ENCODE measurements at regions not wholly inside any gene's neighbourhood (a gene's known extent, or its start where the extent isn't known, plus 50 kb on each side); places are given as distances from the start of the nearest gene placed in this dataset.

DNA sequence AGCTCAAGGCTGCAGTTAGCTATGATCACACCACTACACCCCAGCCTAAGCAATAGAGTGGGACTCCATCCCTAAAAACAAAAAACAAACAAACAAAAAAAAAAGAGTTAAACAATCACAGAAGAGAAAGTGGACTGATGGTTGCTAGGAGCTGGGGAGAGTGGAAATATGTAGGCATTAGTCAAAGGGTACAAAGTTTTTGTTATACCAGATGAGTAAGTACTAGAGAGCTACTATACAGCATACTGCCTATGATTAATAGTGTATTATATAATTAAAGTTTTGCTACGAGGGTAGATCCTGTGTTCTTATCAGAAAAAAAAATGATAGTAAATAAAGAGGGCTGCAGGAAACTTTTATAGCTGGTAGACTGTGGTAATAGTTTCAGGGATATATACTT is 538.6 kb downstream of the ELAVL2 start:
- no peak overlapping the region for H2BK20ac ChIP-seq (ENCODE audit: low read depth, low read length)
- H3K18ac ChIP-seq (ENCODE audit: low read depth, low read length) = no peak overlapping the region
- no peak overlapping the region for H2BK5ac ChIP-seq (ENCODE audit: low read depth, low read length, poor library complexity, severe bottlenecking)
- TF ChIP-seq CEBPB (IDR thresholded peaks at IDR 0.05; ENCODE audit: low read depth, low read length) (no peak), RCOR1 (IDR thresholded peaks at IDR 0.05; ENCODE audit: insufficient replicate concordance, low read length) (no peak), NFE2L2 (IDR thresholded peaks at IDR 0.05; ENCODE audit: low read depth, low read length) (no peak), FOS (IDR thresholded peaks at IDR 0.05; ENCODE audit: low read depth, low read length) (no peak), POLR2A (IDR thresholded peaks at IDR 0.05; ENCODE audit: low read depth, low read length) (no peak), BHLHE40 (IDR thresholded peaks at IDR 0.05; ENCODE audit: low read depth, low read length) (no peak), RFX5 (IDR thresholded peaks at IDR 0.05; ENCODE audit: low read depth, low read length) (no peak), MAFK (IDR thresholded peaks at IDR 0.05; ENCODE audit: low read depth, low read length) (no peak), MXI1 (IDR thresholded peaks at IDR 0.05; ENCODE audit: borderline replicate concordance, low read depth, low read length) (no peak), CTCF (conservative IDR thresholded peaks at IDR 0.05; ENCODE audit: low read depth, low read length) (no peak), CHD1 (IDR thresholded peaks at IDR 0.05; ENCODE audit: low read depth, low read length) (no peak)
- TF ChIP-seq, protein P1, sequence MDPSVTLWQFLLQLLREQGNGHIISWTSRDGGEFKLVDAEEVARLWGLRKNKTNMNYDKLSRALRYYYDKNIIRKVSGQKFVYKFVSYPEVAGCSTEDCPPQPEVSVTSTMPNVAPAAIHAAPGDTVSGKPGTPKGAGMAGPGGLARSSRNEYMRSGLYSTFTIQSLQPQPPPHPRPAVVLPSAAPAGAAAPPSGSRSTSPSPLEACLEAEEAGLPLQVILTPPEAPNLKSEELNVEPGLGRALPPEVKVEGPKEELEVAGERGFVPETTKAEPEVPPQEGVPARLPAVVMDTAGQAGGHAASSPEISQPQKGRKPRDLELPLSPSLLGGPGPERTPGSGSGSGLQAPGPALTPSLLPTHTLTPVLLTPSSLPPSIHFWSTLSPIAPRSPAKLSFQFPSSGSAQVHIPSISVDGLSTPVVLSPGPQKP (IDR thresholded peaks at IDR 0.05; ENCODE audit: borderline replicate concordance, low read depth, low read length) = no peak
- TF ChIP-seq, protein P2, sequence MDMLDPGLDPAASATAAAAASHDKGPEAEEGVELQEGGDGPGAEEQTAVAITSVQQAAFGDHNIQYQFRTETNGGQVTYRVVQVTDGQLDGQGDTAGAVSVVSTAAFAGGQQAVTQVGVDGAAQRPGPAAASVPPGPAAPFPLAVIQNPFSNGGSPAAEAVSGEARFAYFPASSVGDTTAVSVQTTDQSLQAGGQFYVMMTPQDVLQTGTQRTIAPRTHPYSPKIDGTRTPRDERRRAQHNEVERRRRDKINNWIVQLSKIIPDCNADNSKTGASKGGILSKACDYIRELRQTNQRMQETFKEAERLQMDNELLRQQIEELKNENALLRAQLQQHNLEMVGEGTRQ (IDR thresholded peaks at IDR 0.05; ENCODE audit: low read depth, low read length) = no peak
- in situ Hi-C loops (cut with MboI; ENCODE audit: low sequenced_read_pairs) (no loop called here), intact Hi-C loops (cut with micrococcal nuclease) (no loop called here), dilution Hi-C loops (cut with HindIII; ENCODE audit: low sequenced_read_pairs, unreplicated experiment) (no loop called here)
- ChIA-PET POLR2A (ENCODE audit: unreplicated experiment) (no interaction called here), CTCF (no interaction called here)
- no peaks in the 10 kb centered on the region for H3K9me1 ChIP-seq (ENCODE audit: insufficient read depth, low read length)
- H3K4me1 ChIP-seq (ENCODE audit: control insufficient read depth, insufficient read depth, low read length) = no peaks in the 10 kb centered on the region
- H3K27ac ChIP-seq (ENCODE audit: insufficient read depth, low read length) = no peak overlapping the region
- no peak overlapping the region for H3K4ac ChIP-seq (ENCODE audit: low read depth, low read length)
- no peak overlapping the region for H3K9ac ChIP-seq (ENCODE audit: low read depth, low read length)
- H3K27me3 ChIP-seq (ENCODE audit: control insufficient read depth, insufficient read depth, low read length) = no peaks in the 10 kb centered on the region
- no peak overlapping the region for H4K91ac ChIP-seq (ENCODE audit: insufficient read depth, low read depth, low read length)
- no peak overlapping the region for H3K23ac ChIP-seq (ENCODE audit: low read depth, low read length)
- H3K4me3 ChIP-seq (ENCODE audit: insufficient read depth, low read depth, low read length) = no peak overlapping the region
- H4K8ac ChIP-seq (ENCODE audit: low read depth in 2 of 2, low read length in 2 of 2) = no peak overlapping the region
- no peaks in the 10 kb centered on the region for H4K20me1 ChIP-seq (ENCODE audit: insufficient read depth, low read length)
- DNase-seq (no peak), ATAC-seq (ENCODE audit: low read depth) (no peak)
- H2BK120ac ChIP-seq (ENCODE audit: low read depth, low read length) = no peak overlapping the region
- H4K5ac ChIP-seq (ENCODE audit: low read depth, low read length) = no peak overlapping the region
- no peaks in the 10 kb centered on the region for H3K9me3 ChIP-seq (ENCODE audit: control insufficient read depth, insufficient read depth, low read length)
- H2AK9ac ChIP-seq (replicated peaks; ENCODE audit: low read depth, low read length, poor library complexity) = no peak overlapping the region
- H2AFZ ChIP-seq (replicated peaks; ENCODE audit: low read length, poor library complexity) = no peak overlapping the region
- H3K36me3 ChIP-seq (ENCODE audit: control insufficient read depth, insufficient read depth, low read length) = no peaks in the 10 kb centered on the region
- no TSS peak for BruUV-seq (replicated peaks)
- no peak overlapping the region for H2BK15ac ChIP-seq (ENCODE audit: low read depth, low read length)
- no peak overlapping the region for H3K56ac ChIP-seq (ENCODE audit: extremely low read depth, insufficient read depth, low read length)
- H3K14ac ChIP-seq (replicated peaks; ENCODE audit: low read depth, low read length) = no peak overlapping the region
- WGBS, 2 experiments (ENCODE audit: extremely low coverage in 2 of 2, insufficient read length in 1 of 2) = no CpG with 5 or more reads among the region's 1 CpG
- no peak overlapping the region for H3K4me2 ChIP-seq (ENCODE audit: low read depth, low read length)
- no peaks in the 10 kb centered on the region for H3K79me1 ChIP-seq (ENCODE audit: low read depth in 1 of 2, low read length in 2 of 2)
- no peak overlapping the region for H2AK5ac ChIP-seq (ENCODE audit: low read depth, low read length)

All from IMR-90 (cell line).